Panc1 (cell line): ENCODE measurements at regions not wholly inside any gene's neighbourhood (a gene's known extent, or its start where the extent isn't known, plus 50 kb on each side); places are given as distances from the start of the nearest gene placed in this dataset.

ENCODE experiments used
- ATAC-seq: fragments of 200-7000 bp; cut with Tn5 transposase; 2 replicates; pipeline ENCODE4 v1.9.1; 2020; ENCODE audit warnings: mild to moderate bottlenecking, moderate library complexity
- BruUV-seq: library from RNA; stranded (reverse); fragments of 400-500 nt; replicated peaks from 2 replicates; lab custom pipeline; 2021; lab: Mats Ljungman, UMichigan
- CTCF ChIA-PET: fragments of 300-600 bp; sonication (Branson Sonifier 250); formaldehyde crosslinking; loops from one replicate; lab custom pipeline; 2022; ENCODE audit warnings: antibody characterized with exemption; lab: Charles Lee
- POLR2A ChIA-PET: fragments of 300-600 bp; sonication (Branson Sonifier 250); formaldehyde crosslinking; loops from one replicate; lab custom pipeline; 2022; ENCODE audit warnings: antibody characterized with exemption; lab: Charles Lee
- DNase-seq: peaks from one replicate; pipeline ENCODE4 v3.0.0-alpha.2; 2010; ENCODE audit warnings: low read depth, low spot score
- H3K27ac ChIP-seq: 2 replicates; pipeline ENCODE4 v1.5.1; 2011; ENCODE audit warnings: mild to moderate bottlenecking, low read length, inconsistent platforms
- H3K27me3 ChIP-seq: fragments of 200-500 bp; sonication (Bioruptor generic); 2 replicates; pipeline ENCODE4 v1.6.0; 2014; ENCODE audit warnings: low read length, inconsistent platforms; ENCODE audit not compliant: control insufficient read depth, insufficient read depth
- H3K36me3 ChIP-seq: fragments of 200-500 bp; sonication (Bioruptor generic); 2 replicates; pipeline ENCODE4 v1.5.1; 2014; ENCODE audit warnings: inconsistent platforms, mild to moderate bottlenecking, low read length, moderate library complexity; ENCODE audit not compliant: control insufficient read depth, insufficient read depth
- H3K4me1 ChIP-seq: 2 replicates; pipeline ENCODE4 v1.5.1; 2011; ENCODE audit warnings: inconsistent platforms, mild to moderate bottlenecking, low read length, moderate library complexity; ENCODE audit not compliant: control insufficient read depth, insufficient read depth
- H3K4me3 ChIP-seq, 2 experiments: 2 replicates each; pipeline ENCODE4 v1.5.1; 2011 to 2012; ENCODE audit warnings: low read depth in 2 of 2, low read length in 2 of 2, mild to moderate bottlenecking in 2 of 2, inconsistent platforms in 1 of 2, moderate library complexity in 1 of 2
- H3K9me3 ChIP-seq: fragments of 200-500 bp; sonication (Bioruptor generic); 2 replicates; pipeline ENCODE4 v1.5.1; 2014; ENCODE audit warnings: low read depth, mild to moderate bottlenecking, inconsistent platforms, low read length, moderate library complexity; ENCODE audit not compliant: control insufficient read depth, insufficient read depth
- CTCF ChIP-seq: fragments of 450-650 bp; IDR thresholded peaks from 2 replicates; pipeline ENCODE4 v1.5.1; 2017; ENCODE audit warnings: mild to moderate bottlenecking
- POLR2AphosphoS5 ChIP-seq: IDR thresholded peaks from 2 replicates; pipeline ENCODE4 v1.6.1; 2012; ENCODE audit warnings: mild to moderate bottlenecking, low read depth, low read length, moderate library complexity
- REST ChIP-seq, 2 experiments: IDR thresholded peaks; 2 replicates each; pipeline ENCODE4 v1.6.1; 2011 to 2012; ENCODE audit warnings: low read depth in 2 of 2, control low read depth in 1 of 2, low read length in 1 of 2, mild to moderate bottlenecking in 1 of 2, moderate library complexity in 1 of 2; ENCODE audit not compliant: insufficient read depth in 1 of 2
- SIN3A ChIP-seq: IDR thresholded peaks from 2 replicates; pipeline ENCODE4 v1.6.1; 2012; ENCODE audit warnings: low read depth, mild to moderate bottlenecking, low read length, moderate library complexity, borderline replicate concordance; ENCODE audit not compliant: insufficient read depth
- TCF7L2 ChIP-seq: IDR thresholded peaks from 2 replicates; pipeline ENCODE4 v1.6.1; 2011; ENCODE audit warnings: mild to moderate bottlenecking, low read depth, low read length, inconsistent platforms
- in situ Hi-C: cut with HindIII; loops from 2 replicates; pipeline ENCODE4 v1.10.0; 2016; ENCODE audit warnings: low sequenced_read_pairs, low pct_unique_long_range_greater_than_20kb
- intact Hi-C: fragments of 100-400 bp; cut with micrococcal nuclease; formaldehyde crosslinking; loops from one replicate; pipeline ENCODE4 v1.10.0; 2022; ENCODE audit not compliant: unreplicated experiment

GRCh38 chr14:104445832-104446381 lies 133.7 kb upstream of the C14orf180 start:
- H3K36me3 ChIP-seq = no peaks in the 10 kb centered on the region
- in situ Hi-C loops = no loop called here
- POLR2A ChIA-PET = no interaction called here
- no peak overlapping the region for H3K27ac ChIP-seq
- TF ChIP-seq TCF7L2 (no peak), SIN3A (no peak), REST (IDR thresholded peaks at IDR 0.05; ENCODE audit: insufficient read depth in 1 of 2, low read depth in 2 of 2, low read length in 1 of 2) (no peak), POLR2AphosphoS5 (no peak), CTCF (no peak)
- DNase-seq = no peak
- intact Hi-C loops = no loop called here
- CTCF ChIA-PET = no interaction called here
- H3K4me1 ChIP-seq = no peaks in the 10 kb centered on the region
- H3K9me3 ChIP-seq = no peaks in the 10 kb centered on the region
- no TSS peak for BruUV-seq
- no peak overlapping the region for H3K4me3 ChIP-seq
- no peak for ATAC-seq
- H3K27me3 ChIP-seq = peaks cover 3% of the 10 kb centered on the region; the same call in 1 of the 2 replicates

GRCh38 chr14:104446611-104447010 lies 133.0 kb upstream of the C14orf180 start:
- intact Hi-C loops = no loop called here
- BruUV-seq = no TSS peak
- peaks cover 3% of the 10 kb centered on the region; the same call in 1 of the 2 replicates for H3K27me3 ChIP-seq

More at GRCh38 chr14:104446611-104447010, 133.0 kb upstream of the C14orf180 start:
- no peak for TF ChIP-seq POLR2AphosphoS5
- TF ChIP-seq TCF7L2 = no peak
- TF ChIP-seq REST (IDR thresholded peaks at IDR 0.05; ENCODE audit: insufficient read depth in 1 of 2, low read depth in 2 of 2, low read length in 1 of 2) = no peak
- Histone ChIP-seq H3K4me1 (no peaks in the 10 kb centered on the region), H3K4me3 (no peak overlapping the region), H3K36me3 (no peaks in the 10 kb centered on the region), H3K9me3 (no peaks in the 10 kb centered on the region), H3K27ac (no peak overlapping the region)
- ChIA-PET CTCF (no interaction called here), POLR2A (no interaction called here)
- in situ Hi-C loops = no loop called here
- DNase-seq (no peak), ATAC-seq (no peak)
